K562 (cell line): ENCODE measurements at regions not wholly inside any gene's neighbourhood (a gene's known extent, or its start where the extent isn't known, plus 50 kb on each side); places are given as distances from the start of the nearest gene placed in this dataset.

Experiments
- ATAC-seq: fragments of 200-7000 bp; cut with Tn5 transposase; 3 replicates; pipeline ENCODE4 v1.9.1; 2020; ENCODE audit warnings: moderate library complexity
- BruUV-seq: library from RNA; stranded (reverse); fragments of 400-500 nt; replicated peaks from 2 replicates; lab custom pipeline; 2021; lab: Mats Ljungman, UMichigan
- CTCF ChIA-PET: fragments of 300-600 bp; formaldehyde crosslinking; extraction: SDS; loops from one replicate; lab custom pipeline; 2021; ENCODE audit warnings: low intra/inter-chr PET ratio; lab: Yijun Ruan, JAX
- POLR2A ChIA-PET: fragments of 300-600, 350-650 bp; sonication (Branson Sonifier 250); formaldehyde crosslinking; extraction: SDS; loops from one replicate; lab custom pipeline; 2021; ENCODE audit warnings: antibody characterized with exemption, inconsistent platforms; lab: Yijun Ruan, JAX
- DNase-seq, 4 experiments: peaks; one replicate each; pipeline versions ENCODE4 v3.0.0 to v3.0.0-alpha.2; 2011 to 2018; ENCODE audit warnings: low spot score in 3 of 4, mixed read lengths in 3 of 4; ENCODE audit errors: extremely low read depth in 1 of 4
- FAIRE-seq: peaks from 2 replicates; lab custom pipeline; 2011; peaks lifted over from hg19 to GRCh38; lab: Jason Lieb, UNC
- H2AFZ ChIP-seq: 2 replicates; pipeline ENCODE4 v1.6.0; 2011; ENCODE audit warnings: low read depth, low read length, control low read depth, inconsistent platforms
- H3K27ac ChIP-seq: fragments of 200-600 bp; 3 replicates; pipeline ENCODE4 v1.8.0; 2011; ENCODE audit warnings: low read depth, mild to moderate bottlenecking, control low read depth, inconsistent platforms, low read length, moderate library complexity, mixed read lengths; ENCODE audit errors: extremely low read depth
- H3K27me3 ChIP-seq, 2 experiments: fragments of 300-600 bp in 1 of 2; 2 replicates in 1 of 2; 3 replicates in 1 of 2; pipeline versions ENCODE4 v1.6.0 to v1.8.0; 2011; ENCODE audit warnings: inconsistent platforms in 2 of 2, low read length in 2 of 2, mild to moderate bottlenecking in 1 of 2, mixed read lengths in 1 of 2, moderate library complexity in 1 of 2; ENCODE audit not compliant: control insufficient read depth in 2 of 2, insufficient read depth in 2 of 2
- H3K36me3 ChIP-seq: fragments of 300-600 bp; 3 replicates; pipeline ENCODE4 v1.8.0; 2011; ENCODE audit warnings: mild to moderate bottlenecking, low read length, inconsistent platforms; ENCODE audit not compliant: control insufficient read depth, insufficient read depth
- H3K4me1 ChIP-seq, 2 experiments: fragments of 200-600 bp in 1 of 2; replicated peaks in 1 of 2; 2 replicates in 1 of 2; 3 replicates in 1 of 2; pipeline versions ENCODE4 v1.5.1 to v1.8.0; 2011; ENCODE audit warnings: inconsistent platforms in 2 of 2, low read length in 2 of 2, mild to moderate bottlenecking in 1 of 2, mixed read lengths in 1 of 2, moderate library complexity in 1 of 2; ENCODE audit not compliant: control insufficient read depth in 2 of 2, insufficient read depth in 2 of 2
- H3K4me2 ChIP-seq: 2 replicates; pipeline ENCODE4 v1.6.1; 2011; ENCODE audit warnings: low read length, control low read depth, inconsistent platforms, mixed read lengths; ENCODE audit not compliant: insufficient read depth
- H3K4me3 ChIP-seq: fragments of 200-600 bp; sonication (generic), shearing (Covaris generic); 2 replicates; pipeline ENCODE4 v1.5.1; 2016; ENCODE audit warnings: control low read depth, inconsistent platforms
- H3K79me2 ChIP-seq: fragments of 200-600 bp; 3 replicates; pipeline ENCODE4 v1.8.0; 2011; ENCODE audit warnings: low read length, inconsistent platforms; ENCODE audit not compliant: control insufficient read depth, insufficient read depth
- H3K9ac ChIP-seq, 2 experiments: 2 replicates each; pipeline versions ENCODE4 v1.6.0 to v1.6.1; 2011; ENCODE audit warnings: low read depth in 2 of 2, low read length in 2 of 2, control low read depth in 1 of 2, inconsistent platforms in 1 of 2, mild to moderate bottlenecking in 1 of 2, mixed read lengths in 1 of 2; ENCODE audit not compliant: insufficient read depth in 1 of 2
- H3K9me1 ChIP-seq: one replicate; pipeline ENCODE4 v1.6.0; 2011; ENCODE audit warnings: inconsistent platforms, mild to moderate bottlenecking, low read length, moderate library complexity; ENCODE audit not compliant: control insufficient read depth, insufficient read depth
- H3K9me3 ChIP-seq: replicated peaks from 2 replicates; pipeline ENCODE4 v1.5.1; 2011; ENCODE audit warnings: low read depth, low read length, inconsistent platforms; ENCODE audit not compliant: control insufficient read depth, insufficient read depth
- H4K20me1 ChIP-seq: replicated peaks from 2 replicates; pipeline ENCODE4 v1.6.1; 2011; ENCODE audit warnings: low read length, inconsistent platforms, mixed read lengths; ENCODE audit not compliant: control insufficient read depth, insufficient read depth
- ARNT ChIP-seq, 2 experiments: fragments of 450-650 bp; IDR thresholded peaks; 2 replicates each; pipeline ENCODE4 v1.6.1; 2016; ENCODE audit warnings: mild to moderate bottlenecking in 1 of 2
- ESRRA ChIP-seq: fragments of 450-650 bp; IDR thresholded peaks from 2 replicates; pipeline ENCODE4 v1.6.1; 2014; ENCODE audit warnings: low read depth, mild to moderate bottlenecking, moderate library complexity, borderline replicate concordance
- FIP1L1 ChIP-seq: fragments of 200-400 bp; formaldehyde crosslinking; IDR thresholded peaks from 2 replicates; pipeline ENCODE4 v1.6.1; 2018; ENCODE audit warnings: mild to moderate bottlenecking, low read depth, low read length; ENCODE audit not compliant: poor library complexity, severe bottlenecking
- HNRNPK ChIP-seq: fragments of 200-400 bp; formaldehyde crosslinking; IDR thresholded peaks from one replicate; pipeline ENCODE4 v1.6.1; 2018; ENCODE audit warnings: mild to moderate bottlenecking, low read depth, low read length; ENCODE audit not compliant: poor library complexity, severe bottlenecking
- MCM5 ChIP-seq: fragments of 450-650 bp; IDR thresholded peaks from 2 replicates; pipeline ENCODE4 v1.6.1; 2016; ENCODE audit warnings: low read depth
- MCM7 ChIP-seq, 2 experiments: fragments of 450-650 bp; IDR thresholded peaks; 2 replicates each; pipeline ENCODE4 v1.6.1; 2016 to 2018
- PCBP2 ChIP-seq: fragments of 200-400 bp; formaldehyde crosslinking; IDR thresholded peaks from 2 replicates; pipeline ENCODE4 v1.6.1; 2018; ENCODE audit warnings: low read length, low read depth, mild to moderate bottlenecking, moderate library complexity; ENCODE audit not compliant: poor library complexity, severe bottlenecking
- POLR2H ChIP-seq: IDR thresholded peaks from 2 replicates; pipeline ENCODE4 v1.6.1; 2016; ENCODE audit warnings: missing genetic modification characterization, low read depth, mild to moderate bottlenecking, control low read depth, missing compliant biosample characterization, moderate library complexity
- TCF7 ChIP-seq: sonication (generic); IDR thresholded peaks from 2 replicates; pipeline ENCODE4 v1.6.1; 2016; ENCODE audit warnings: antibody characterized with exemption, borderline replicate concordance
- TRIM28 ChIP-seq: fragments of 450-650 bp; IDR thresholded peaks from 2 replicates; pipeline ENCODE4 v1.6.1; 2017
- ZBTB17 ChIP-seq: fragments of 450-650 bp; formaldehyde crosslinking; IDR thresholded peaks from 2 replicates; pipeline ENCODE4 v1.4.0; 2020; ENCODE audit warnings: mild to moderate bottlenecking
- ZFP91 ChIP-seq: sonication (generic); formaldehyde crosslinking; IDR thresholded peaks from 2 replicates; pipeline ENCODE4 v1.8.0; 2022; ENCODE audit warnings: mild to moderate bottlenecking, missing genetic modification reagents
- ZNF239 ChIP-seq: fragments of 250-450 bp; sonication (Bioruptor Pico); IDR thresholded peaks from 2 replicates; pipeline ENCODE4 v1.4.0; 2020; ENCODE audit warnings: mild to moderate bottlenecking
- ZNF717 ChIP-seq: fragments of 250-450 bp; sonication (Bioruptor Pico); IDR thresholded peaks from 2 replicates; pipeline ENCODE4 v1.5.0; 2021
- WGBS: fragments of 100-300 bp; shearing (Covaris generic); methylation state at CpG from one replicate; pipeline ENCODE4 v1.1.6; 2016; ENCODE audit warnings: low coverage, mixed read lengths; ENCODE audit not compliant: insufficient coverage; ENCODE audit errors: missing lambda C conversion rate; 5-methylcytosine and 5-hydroxymethylcytosine counted together
- in situ Hi-C: fragments of 300-500 bp; cut with MboI; formaldehyde crosslinking; loops from 4 replicates; pipeline ENCODE4 v1.15.0; 2018; ENCODE audit warnings: inconsistent platforms, mixed read lengths
- intact Hi-C: fragments of 100-400 bp; cut with micrococcal nuclease; formaldehyde crosslinking; loops from 2 replicates; pipeline ENCODE4 v1.14.2; 2022
- TF ChIP-seq, protein P1 (sequence below): sonication (generic); formaldehyde crosslinking; IDR thresholded peaks from 2 replicates; pipeline ENCODE4 v1.8.0; 2022; ENCODE audit warnings: mild to moderate bottlenecking, low read depth, missing genetic modification reagents

DNA sequence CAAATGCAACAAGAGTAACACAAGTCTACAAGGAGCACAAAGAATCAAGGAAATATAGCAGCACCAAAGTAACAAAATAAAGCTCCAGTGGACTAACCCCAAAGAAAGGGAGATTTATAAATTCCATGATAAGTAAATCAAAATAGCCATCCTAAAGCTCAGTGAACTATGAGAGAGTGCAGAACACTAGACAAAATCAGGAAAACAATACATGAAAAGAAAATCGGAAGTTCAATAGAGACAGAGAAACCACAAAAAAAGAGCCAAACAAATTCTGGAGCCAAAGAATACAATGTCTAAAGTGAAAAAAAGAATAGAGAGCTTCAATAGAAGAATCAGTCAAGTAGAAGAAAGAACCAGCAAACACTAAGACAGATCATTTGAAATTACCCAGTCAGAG, 247.3 kb upstream of the TENT5A start (continued):
- TF ChIP-seq ZFP91 (CRISPR knock-in tag), result no peak
- no peak for TF ChIP-seq HNRNPK

GRCh38 chr6:81999270-81999669, 246.8 kb upstream of the TENT5A start:
- Histone ChIP-seq H3K79me2 (no peaks in the 10 kb centered on the region), H4K20me1 (no peaks in the 10 kb centered on the region), H3K9me3 (no peaks in the 10 kb centered on the region), H3K27me3 (no peaks in the 10 kb centered on the region), H3K4me1 (peaks cover 0 to 13% of the 10 kb centered on the region in 2 experiments; a peak in 2 of 5 replicates), H3K9me1 (no peaks in the 10 kb centered on the region), H3K27ac (no peak overlapping the region), H3K4me3 (no peak overlapping the region), H3K9ac (no peak overlapping the region), H2AFZ (no peak overlapping the region), H3K4me2 (no peak overlapping the region), H3K36me3 (no peaks in the 10 kb centered on the region)
- intact Hi-C loops (no loop called here), in situ Hi-C loops (no loop called here)
- BruUV-seq, result no TSS peak
- TF ChIP-seq PCBP2 (no peak), ARNT (IDR thresholded peaks at IDR 0.05) (no peak), ZNF717 (CRISPR knock-in tag) (no peak), POLR2H (tag) (no peak), ZNF239 (CRISPR knock-in tag) (no peak), MCM7 (IDR thresholded peaks at IDR 0.05) (no peak), MCM5 (no peak), TCF7 (no peak), TRIM28 (no peak), ESRRA (no peak), ZBTB17 (CRISPR knock-in tag) (no peak), FIP1L1 (no peak)
- TF ChIP-seq, protein P1, sequence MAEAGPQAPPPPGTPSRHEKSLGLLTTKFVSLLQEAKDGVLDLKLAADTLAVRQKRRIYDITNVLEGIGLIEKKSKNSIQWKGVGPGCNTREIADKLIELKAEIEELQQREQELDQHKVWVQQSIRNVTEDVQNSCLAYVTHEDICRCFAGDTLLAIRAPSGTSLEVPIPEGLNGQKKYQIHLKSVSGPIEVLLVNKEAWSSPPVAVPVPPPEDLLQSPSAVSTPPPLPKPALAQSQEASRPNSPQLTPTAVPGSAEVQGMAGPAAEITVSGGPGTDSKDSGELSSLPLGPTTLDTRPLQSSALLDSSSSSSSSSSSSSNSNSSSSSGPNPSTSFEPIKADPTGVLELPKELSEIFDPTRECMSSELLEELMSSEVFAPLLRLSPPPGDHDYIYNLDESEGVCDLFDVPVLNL (CRISPR knock-in tag), result no peak
- DNase-seq, result no peak
- FAIRE-seq, result no peak
- WGBS, result 20% methylated on average over 2 of the region's 2 CpGs
- no peak for ATAC-seq
- ChIA-PET POLR2A (interaction anchor here (0.7 kb wide), 1 partner anchor 1656 kb away, joined by 3 read pairs; no protein-coding TSS in a partner anchor), CTCF (no interaction called here)
